ENCODE measurements at regions not wholly inside any gene's neighbourhood (a gene's known extent, or its start where the extent isn't known, plus 50 kb on each side); places are given as distances from the start of the nearest gene placed in this dataset.
A peak's percentile ranks its signal among the peaks of the same experiment; 100 is the strongest.
"Not testable (repeated sequence)": the region's sequence is repeated elsewhere in the genome, so short reads cannot be mapped to it uniquely, and the experiment has no call there.

DNA sequence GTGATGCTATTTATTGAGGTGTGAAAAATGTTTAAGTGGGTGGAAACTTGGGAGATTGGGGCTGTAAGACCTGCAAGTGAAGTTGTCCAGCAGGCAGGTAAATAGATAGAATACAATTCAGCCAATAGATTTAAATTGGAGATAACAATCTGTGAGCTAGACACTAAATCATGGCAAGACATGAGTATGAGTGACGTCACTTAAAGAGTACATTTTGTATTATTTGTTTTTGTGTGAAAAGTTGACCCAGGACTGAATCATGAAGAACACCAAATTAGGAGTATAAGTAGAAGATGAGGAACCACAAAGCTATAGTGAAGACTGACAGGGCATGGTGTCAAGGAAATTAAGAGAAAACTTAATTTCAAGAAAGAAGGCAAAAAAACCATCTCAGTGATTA lies 249.1 kb upstream of the SEMA3C start:
- FAIRE-seq, result no peak

DNA sequence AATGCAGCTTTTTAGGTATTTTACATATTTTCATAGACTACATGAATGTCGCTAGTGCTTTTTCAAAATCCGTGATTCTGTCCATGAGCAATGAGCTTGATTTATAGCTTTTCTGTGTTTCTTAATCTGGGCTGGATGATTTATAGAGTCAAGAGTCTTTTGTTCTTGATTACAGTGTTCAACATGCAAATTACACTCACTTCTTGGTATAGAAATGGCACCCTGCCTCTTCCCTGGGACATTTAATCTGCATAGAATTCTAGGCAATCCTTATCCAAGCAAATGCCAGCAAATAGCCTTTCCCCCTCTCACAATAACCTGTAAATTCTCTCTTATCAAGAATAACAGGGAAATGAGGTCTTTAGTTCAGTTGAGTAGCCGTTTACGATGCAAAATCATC lies 246.2 kb upstream of the SEMA3C start:
- no peak for FAIRE-seq

DNA sequence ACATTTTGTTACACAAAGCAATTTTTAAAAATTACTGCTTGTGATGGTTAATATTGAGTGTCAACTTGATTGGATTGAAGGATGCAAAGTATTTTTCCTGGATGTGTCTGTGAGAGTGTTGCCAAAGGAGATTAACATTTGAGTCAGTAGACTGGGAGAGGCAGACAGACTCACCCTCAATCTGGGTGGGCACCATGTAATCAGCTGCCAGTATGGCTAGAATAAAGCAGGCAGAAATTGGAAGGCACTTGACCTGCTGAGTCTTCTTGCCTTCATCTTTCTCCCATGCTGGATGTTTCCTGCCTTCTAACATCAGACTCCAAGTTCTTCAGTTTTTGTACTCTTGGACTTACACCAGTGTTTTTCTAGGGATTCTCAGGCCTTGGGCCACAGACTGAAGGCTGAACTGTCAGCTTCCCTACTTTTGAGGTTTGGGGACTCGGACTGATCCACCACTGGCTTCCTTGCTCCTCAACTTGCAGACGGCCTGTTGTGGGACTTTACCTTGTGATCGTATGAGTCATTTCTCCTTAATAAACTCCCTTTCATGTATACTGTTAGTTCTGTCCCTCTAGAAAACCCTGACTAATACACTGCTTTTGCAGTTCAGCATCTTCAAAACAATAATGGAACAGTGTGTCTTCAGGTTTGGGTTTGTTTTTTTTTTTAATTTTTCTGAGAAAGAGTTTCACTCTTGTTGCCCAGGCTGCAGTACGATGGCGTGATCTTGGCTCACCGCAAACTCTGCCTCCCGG lies 244.1 kb upstream of the SEMA3C start:
- FAIRE-seq, result no peak

DNA sequence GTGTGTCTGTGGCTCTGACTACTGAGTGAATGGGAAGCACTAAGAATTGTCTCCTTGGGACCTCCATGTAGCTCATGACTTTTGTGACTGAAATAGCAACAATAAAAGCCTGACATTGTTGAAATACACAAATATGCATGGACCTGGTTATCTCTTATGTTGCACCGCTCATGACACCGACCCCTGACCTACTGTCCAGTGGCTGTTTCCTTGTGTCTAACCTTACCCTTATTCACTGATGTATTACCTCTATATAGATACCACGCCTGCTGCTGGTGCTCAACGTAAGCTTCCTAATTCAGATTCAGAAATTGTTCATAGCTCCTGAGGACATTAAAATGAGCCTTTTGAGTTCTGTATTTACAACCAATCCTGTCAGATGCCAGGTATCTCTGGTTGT lies 243.4 kb upstream of the SEMA3C start:
- FAIRE-seq, result no peak

DNA sequence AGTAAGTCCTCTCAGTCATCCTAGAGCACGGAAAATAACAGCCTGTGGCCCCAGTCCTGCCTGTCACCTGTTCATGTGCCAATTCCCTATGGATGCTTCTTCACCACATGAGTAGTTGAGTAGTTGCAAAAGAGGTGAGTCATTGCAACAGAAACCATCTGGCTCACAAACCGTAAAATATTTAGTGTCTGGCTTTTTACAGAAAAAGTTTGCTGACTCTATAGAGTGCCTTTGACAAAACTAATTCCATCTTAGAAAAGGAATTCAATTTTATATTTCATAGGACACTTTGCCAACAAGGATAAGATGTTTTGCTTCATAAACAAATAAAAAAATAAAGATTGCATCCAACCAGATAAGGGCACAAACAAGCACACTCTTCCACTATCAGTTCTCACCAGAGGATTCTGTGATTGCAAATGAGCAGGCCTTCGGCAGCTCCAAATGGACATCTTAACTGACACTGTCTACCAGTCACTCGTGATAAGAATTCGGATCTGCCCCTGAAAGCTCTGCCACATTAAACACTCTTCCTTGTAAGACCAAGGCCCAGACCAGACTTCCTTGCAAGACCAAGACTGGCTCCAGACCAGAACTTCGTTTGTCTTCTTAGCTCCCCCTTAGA lies 242.7 kb upstream of the SEMA3C start:
- no peak for FAIRE-seq

DNA sequence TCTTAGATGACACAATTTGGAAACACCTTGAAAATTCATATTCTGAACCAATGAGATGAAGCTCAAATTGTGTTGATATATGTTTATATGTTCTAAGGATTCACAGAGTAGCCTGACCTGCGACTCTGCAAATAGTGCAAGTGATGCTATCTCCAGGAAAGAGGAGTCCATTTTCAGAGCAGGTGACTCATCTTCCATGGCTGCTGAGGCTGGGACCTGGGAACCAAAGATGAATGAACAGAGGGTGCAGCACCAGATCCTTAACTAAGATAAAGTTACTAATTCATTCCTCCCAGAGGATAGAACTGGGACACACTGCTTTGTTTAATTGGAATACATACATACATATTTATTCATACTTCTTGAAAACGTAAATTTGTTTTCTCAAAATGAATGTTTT lies 240.6 kb upstream of the SEMA3C start:
- no peak for FAIRE-seq

DNA sequence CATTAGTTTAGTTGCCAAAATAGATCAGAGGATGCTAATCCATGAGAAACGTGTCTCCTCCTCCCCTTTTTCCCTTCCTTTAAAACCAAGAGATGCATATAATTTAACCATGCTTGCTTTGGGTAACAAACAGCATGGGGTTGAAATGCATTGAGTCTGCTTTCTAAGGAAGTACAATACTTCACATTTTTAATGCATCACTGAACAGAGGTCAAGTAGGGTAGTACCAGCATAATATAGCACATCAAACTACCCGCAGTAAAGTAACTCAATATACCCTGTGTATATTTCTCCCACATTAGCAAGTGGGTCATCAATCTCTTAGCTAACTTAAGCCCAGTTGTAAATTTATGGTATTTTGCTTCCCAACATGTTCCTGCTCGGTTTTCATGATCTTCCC lies 239.3 kb upstream of the SEMA3C start:
- FAIRE-seq, result no peak

DNA sequence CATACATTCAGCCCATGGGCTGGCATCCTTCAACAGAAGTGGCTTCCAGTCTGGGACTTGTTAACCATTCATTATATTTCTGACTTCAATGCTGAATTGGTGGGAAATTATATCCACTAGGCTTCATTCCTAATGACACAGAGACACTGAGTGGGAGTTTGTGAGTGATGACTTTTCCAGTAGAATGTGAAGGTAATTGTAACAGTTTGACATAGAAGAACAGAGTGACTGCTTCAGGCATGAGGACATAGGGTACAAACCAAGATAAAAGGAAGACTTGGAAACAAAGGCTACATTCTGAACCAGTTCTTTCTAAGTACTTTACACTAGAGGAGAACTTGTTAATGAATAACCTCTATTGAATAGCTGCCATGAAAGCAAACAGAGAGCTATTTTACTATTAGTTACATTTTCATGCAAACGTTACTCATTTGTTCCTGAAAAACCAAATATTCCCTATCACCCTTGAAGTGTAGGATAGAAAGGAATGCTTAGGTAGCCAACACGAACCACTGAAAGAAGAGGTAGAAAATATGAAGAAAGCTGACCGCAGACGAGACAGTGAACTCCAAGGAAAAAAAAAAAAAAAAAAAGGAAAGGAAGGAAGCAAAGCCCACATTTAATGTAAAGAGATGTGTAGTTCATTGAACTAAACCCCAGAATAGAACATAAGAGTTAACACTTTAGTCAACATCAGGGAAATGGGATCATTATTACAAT lies 237.0 kb upstream of the SEMA3C start:
- FAIRE-seq, result no peak

DNA sequence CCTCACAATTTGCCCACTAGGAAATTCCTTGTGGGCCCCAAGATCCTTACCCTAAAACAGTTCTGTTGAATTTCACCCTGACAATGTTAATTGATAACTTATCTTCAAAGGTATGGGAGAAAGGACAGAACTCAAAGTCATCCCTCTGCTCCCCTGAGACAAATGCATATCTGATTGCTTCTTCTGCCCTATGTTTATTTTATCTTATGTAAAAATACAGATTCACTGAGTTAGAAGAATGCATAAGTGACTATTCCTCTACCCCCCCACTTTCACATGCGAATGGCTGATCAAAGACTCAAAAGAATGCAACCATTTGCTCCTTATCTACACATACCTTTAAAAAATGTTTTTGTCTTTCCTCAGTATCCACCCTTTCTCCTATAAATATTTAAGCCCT lies 235.7 kb upstream of the SEMA3C start:
- FAIRE-seq, result no peak

DNA sequence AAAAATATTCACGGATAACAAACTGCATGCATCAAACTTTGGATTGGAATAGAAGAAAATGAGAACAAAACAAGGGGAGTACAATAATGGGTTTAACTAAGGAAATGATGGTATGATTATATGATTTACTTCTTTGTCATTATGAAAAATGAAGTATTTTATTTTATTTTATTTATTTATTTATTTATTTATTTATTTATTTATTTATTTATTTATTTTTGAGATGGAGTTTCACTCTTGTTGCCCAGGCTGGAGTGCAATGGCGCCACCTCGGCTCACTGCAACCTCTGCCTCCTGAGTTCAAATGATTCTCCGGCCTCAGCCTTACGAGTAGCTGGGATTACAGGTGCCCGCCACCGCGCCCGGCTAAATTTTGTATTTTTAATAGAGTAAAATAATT lies 234.1 kb upstream of the SEMA3C start:
- not testable (repeated sequence) for FAIRE-seq

DNA sequence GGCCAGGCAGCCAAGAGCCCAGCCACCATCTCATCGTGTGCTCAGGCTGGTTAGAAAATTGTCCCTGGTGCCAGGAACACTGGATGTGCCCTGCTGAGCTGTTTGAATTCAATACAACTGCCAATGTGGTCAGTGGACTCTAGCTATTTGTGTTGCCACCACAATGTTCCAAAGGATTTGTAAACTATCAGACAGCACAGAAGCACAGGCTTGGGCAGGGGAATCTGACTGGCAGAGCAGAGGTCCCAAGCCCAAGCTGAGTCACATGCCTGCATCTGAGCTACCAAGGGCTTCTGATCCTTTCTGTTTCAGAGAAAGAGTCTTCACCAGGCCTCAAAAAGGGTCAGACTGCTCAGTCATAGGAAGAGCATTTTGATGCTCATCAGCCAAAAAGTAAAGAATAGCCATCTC lies 232.1 kb upstream of the SEMA3C start:
- no peak for FAIRE-seq

DNA sequence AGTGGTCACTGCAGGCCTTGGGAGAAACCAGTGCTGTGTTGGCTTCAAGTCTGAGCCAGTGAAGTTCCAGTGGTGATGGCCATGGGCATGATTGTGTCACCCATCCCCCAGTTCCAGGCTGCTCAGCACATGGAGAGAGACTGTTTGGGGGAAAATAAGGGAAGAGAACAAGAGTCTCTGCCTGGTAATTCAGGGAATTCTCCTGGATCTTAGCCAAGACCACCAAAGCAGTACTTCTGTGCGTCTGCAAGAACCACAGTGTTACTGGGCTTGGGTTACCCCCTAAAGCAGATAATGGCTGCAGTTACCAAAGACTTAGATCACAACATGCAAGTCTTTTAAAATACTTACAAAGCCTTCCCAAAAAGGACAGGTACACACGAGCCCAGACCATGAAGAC lies 225.0 kb upstream of the SEMA3C start:
- no peak for FAIRE-seq

DNA sequence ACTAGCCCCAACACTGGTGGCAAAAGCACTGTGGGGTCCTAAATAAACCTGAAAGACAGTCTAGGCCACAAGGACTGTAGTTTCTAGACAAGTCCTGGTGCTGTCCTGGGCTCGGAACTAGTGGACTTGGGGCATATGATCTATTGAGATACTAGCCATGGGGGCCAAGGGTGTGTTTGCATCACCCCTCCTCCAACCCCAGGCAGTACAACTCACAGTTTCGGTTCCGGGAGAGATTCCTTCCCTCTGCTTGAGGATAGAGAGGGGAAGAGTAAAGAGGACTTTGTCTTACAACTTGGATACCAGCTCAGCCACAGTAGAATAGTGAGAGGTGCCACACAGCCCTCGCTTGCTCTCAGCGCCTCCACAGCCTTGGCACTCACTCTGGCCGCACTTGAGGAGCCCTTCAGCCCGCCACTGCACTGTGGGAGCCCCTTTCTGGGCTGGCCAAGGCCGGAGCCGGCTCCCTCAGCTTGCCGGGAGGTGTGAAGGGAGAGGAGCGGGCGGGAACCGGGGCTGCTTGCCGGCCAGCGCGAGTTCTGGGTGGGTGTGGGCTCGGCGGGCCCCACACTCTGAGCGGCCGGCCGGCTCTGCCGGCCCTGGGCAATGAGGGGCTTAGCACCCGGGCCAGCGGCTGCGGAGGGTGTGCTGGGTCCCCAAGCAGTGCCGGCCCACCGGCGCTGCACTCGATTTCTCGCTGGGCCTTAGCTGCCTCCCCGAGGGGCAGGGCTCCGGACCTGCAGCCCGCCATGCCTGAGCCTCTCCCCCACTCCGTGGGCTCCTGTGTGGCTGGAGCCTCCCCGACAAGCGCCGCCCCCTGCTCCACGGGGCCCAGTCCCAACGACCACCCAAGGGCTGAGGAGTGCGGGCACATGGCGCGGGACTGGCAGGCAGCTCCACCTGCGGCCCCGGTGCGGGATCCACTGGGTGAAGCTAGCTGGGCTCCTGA lies 222.7 kb upstream of the SEMA3C start:
- FAIRE-seq, result not testable (repeated sequence)

DNA sequence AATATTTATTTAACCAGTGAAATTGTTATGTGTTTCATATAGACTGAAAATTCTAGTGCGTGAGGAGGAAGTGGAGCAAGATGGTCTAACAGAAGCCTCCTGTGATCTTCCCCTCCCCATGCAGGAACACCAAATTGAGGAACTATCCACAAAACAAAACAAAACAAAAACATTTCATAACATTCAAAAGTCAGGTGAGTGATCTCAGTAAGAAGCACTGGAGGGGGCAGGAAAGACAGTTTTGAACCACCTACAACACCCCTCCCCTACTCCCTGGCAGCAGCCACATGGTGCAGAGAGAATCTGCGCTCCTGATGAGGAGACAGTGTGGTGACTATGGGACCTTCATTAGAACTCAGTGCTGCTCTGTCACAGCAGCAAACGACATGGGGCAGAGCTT lies 221.9 kb upstream of the SEMA3C start:
- FAIRE-seq, result no peak

DNA sequence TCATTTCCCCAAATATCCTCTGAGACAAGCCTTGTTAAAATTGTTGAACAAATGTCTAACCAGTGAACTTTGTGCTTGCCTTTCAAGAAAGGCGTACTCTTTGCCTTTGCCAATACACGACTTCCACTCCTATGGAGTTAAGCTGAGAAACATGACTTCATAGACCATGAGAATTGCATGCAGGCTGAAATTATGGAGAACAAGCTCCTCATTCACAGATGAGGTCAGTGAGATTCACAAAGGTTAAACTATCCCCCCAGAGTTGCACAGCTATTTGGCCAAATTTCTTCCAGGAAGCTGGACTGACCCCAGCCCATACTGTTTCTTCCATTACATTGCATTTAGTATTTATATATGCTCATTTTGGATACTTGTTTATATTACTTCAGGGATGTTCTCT lies 221.4 kb upstream of the SEMA3C start:
- FAIRE-seq, result no peak

DNA sequence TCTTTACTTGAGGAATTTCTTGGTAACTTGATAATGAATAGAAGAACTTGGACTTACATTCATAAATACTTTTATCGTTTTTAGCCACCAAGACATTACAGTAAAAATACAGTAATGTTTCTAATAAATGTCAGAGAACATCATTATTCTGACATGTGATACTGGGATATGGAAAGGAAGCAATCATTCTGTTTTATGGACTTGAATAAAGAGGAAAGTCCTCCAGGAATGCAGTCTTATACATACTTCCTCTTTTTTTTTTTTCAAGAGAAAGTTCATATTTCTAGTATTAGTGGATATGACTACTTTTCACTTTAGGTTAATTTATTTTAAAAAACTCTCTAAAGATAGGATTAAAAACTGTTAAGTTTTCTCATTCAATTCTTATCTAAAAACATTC lies 220.0 kb upstream of the SEMA3C start:
- peak; percentile 13 for FAIRE-seq

DNA sequence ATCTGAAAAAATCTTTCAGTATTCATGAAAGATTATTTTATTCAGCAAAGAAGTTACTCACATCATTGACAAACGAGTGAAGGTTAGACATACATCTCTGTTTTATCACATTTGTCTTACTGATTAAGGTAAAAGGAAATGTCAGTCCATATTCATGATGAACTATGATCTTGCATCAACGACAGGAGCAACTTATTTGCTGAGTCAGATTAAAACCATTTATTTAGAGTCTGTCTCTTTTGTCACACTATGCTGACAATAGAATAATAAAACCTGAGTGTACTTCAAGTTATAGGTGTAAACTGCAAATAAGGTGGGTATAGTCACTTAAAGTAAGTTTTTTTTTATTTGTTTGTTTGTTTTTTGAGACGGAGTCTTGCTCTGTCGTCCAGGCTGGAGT lies 216.5 kb upstream of the SEMA3C start:
- FAIRE-seq, result no peak

DNA sequence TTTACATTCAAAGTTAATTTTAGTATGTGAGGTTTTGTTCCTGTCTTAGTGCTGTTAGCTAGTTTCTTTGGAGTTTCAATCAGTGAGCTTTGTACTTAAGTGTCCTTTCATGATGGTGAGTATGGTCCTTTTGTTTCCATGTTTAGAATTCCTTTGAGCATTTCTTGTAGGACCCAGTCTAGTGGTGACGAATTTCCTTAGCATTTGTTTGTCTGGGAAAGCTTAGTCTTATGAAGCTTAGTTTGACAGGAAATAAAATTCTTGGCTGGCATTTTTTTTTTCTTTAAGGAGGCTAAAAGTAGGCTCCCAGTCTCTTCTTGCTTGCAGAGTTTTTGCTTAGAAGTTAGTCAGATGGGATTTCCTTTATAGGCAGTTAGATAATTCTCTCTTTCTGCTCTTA lies 209.2 kb upstream of the SEMA3C start:
- no peak for FAIRE-seq

DNA sequence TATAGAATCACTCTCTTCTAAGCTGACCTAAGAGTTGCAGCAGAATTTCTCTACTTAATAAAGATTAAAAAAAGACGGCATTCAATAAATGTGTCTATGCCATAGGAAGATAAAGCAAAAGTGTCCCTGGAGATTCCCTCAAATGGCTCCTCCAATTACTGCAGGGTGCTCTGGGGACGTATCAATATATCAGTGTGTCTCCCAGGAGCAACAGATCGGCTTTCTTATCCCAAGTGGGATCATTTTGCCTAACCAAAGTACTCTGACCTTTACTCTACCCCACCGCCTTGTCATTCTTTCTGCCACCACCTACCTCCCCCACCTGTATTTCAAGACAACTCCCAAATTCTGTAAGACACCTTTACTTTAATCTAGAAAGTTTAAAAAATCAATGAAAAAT lies 202.0 kb upstream of the SEMA3C start:
- no peak for FAIRE-seq

DNA sequence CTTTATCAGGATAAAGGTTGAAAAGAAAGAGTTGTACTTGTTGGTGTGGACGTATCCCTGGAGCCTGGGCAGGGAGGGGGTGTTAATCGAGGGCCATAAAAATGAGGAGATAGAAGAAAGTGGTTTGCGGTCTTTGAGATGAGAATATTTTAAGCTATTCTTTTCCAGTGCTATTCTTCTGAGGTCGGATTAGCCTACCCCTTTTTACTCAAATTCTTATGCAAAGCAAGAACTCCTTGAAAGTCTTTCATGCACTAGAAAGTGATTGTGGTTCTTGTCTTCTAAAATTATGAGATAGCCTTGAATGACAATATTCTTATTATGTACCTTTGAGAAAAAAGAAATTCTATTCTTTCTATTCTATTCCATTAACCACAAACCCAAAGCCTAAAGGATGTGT lies 201.3 kb upstream of the SEMA3C start:
- FAIRE-seq, result no peak

DNA sequence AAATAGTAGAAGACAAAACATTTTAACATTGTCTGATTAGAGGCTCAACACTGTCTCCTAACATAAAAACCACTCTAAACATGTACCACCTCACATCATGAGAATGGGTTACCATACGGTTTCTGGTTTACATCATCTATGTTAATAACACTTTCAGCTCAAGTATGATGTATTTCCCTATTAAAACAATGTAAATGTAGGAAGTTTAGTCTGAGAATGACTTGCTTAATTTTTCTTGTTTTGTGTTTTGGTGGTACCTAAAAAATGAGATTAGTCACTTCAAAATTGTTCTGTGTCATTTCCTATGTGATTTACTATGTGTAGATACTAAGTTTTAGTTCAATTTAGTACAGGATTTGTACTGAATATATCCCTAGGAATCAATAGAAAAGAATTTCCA lies 195.8 kb upstream of the SEMA3C start:
- FAIRE-seq, result no peak

DNA sequence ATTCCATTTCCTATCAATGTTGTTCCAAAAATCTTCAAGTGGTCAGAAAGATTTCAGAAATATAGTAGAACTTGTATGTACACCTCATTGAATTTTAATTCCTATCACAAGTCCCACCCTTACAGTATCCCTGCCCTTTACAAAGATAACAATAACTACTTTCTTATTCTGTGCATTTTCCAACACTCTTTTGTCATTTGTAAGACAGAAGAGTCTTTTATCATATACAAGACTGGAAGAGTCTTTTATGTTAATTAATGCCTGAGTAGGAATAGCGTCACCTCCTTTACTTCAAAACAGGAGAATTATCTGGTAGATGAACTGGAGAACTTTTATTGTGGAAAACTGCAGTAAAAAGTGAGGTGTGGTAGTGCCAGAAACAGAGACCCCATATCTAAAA lies 193.9 kb upstream of the SEMA3C start:
- FAIRE-seq, result no peak

Data from G401.6 (cell line).